ENCODE measurements at regions not wholly inside any gene's neighbourhood (a gene's known extent, or its start where the extent isn't known, plus 50 kb on each side); places are given as distances from the start of the nearest gene placed in this dataset.

DNA sequence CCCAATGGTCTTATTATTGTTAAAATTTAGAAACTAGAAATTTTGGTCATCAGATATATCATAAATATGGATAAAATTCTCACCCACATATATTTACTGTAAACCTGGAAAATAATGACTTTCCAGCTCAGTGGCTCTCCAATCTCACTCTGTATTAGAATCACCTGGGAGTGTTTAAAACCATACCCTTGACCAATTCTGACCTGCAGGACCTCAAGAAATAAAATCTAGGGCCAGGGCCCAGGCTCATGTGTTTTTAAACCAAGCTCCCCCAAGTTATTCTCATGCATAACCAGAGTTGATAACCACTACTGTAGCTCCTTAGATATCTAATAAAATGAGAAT lies 372.1 kb downstream of the SHQ1 start:
- TF ChIP-seq, protein P1, sequence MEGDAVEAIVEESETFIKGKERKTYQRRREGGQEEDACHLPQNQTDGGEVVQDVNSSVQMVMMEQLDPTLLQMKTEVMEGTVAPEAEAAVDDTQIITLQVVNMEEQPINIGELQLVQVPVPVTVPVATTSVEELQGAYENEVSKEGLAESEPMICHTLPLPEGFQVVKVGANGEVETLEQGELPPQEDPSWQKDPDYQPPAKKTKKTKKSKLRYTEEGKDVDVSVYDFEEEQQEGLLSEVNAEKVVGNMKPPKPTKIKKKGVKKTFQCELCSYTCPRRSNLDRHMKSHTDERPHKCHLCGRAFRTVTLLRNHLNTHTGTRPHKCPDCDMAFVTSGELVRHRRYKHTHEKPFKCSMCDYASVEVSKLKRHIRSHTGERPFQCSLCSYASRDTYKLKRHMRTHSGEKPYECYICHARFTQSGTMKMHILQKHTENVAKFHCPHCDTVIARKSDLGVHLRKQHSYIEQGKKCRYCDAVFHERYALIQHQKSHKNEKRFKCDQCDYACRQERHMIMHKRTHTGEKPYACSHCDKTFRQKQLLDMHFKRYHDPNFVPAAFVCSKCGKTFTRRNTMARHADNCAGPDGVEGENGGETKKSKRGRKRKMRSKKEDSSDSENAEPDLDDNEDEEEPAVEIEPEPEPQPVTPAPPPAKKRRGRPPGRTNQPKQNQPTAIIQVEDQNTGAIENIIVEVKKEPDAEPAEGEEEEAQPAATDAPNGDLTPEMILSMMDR (conservative IDR thresholded peaks at IDR 0.05; ENCODE audit: low read depth in 2 of 2) = no peak
- TF ChIP-seq ZNF331 (CRISPR knock-in tag; IDR thresholded peaks at IDR 0.05; ENCODE audit: low read depth) (no peak), POLR2AphosphoS5 (IDR thresholded peaks at IDR 0.05; ENCODE audit: low read depth) (no peak)
